OCI-LY7 (cell line): ENCODE measurements at regions not wholly inside any gene's neighbourhood (a gene's known extent, or its start where the extent isn't known, plus 50 kb on each side); places are given as distances from the start of the nearest gene placed in this dataset.

Experiments used
- BruUV-seq: library from RNA; stranded (reverse); fragments of 400-500 nt; replicated peaks from 2 replicates; lab custom pipeline; 2021; lab: Mats Ljungman, UMichigan
- CTCF ChIA-PET: fragments of 300-600 bp; sonication (Branson Sonifier 250); formaldehyde crosslinking; loops from one replicate; lab custom pipeline; 2022; ENCODE audit warnings: antibody characterized with exemption; ENCODE audit not compliant: unreplicated experiment; lab: Charles Lee
- POLR2A ChIA-PET: fragments of 300-600 bp; sonication (Branson Sonifier 250); formaldehyde crosslinking; loops from one replicate; lab custom pipeline; 2022; ENCODE audit warnings: antibody characterized with exemption; lab: Charles Lee
- DNase-seq: peaks from one replicate; pipeline ENCODE4 v3.0.0-alpha.2; 2015; ENCODE audit warnings: low spot score
- H2AFZ ChIP-seq: fragments of 200-600 bp; sonication (generic), shearing (Covaris generic); 2 replicates; pipeline ENCODE4 v1.6.1; 2014; ENCODE audit warnings: mild to moderate bottlenecking, antibody characterized with exemption, low read length, moderate library complexity
- H3K27ac ChIP-seq: fragments of 200-600 bp; sonication (generic); 2 replicates; pipeline ENCODE4 v1.5.1; 2014; ENCODE audit warnings: mixed run types, low read depth, mild to moderate bottlenecking, moderate library complexity, low read length, inconsistent platforms; ENCODE audit not compliant: poor library complexity, severe bottlenecking
- H3K36me3 ChIP-seq: fragments of 200-600 bp; sonication (generic); 2 replicates; pipeline ENCODE4 v1.6.1; 2014; ENCODE audit warnings: mild to moderate bottlenecking, antibody characterized with exemption, low read length, moderate library complexity, mixed read lengths; ENCODE audit not compliant: insufficient read depth
- H3K4me1 ChIP-seq: fragments of 200-600 bp; sonication (generic); 2 replicates; pipeline ENCODE4 v1.5.1; 2014; ENCODE audit warnings: mild to moderate bottlenecking, low read length; ENCODE audit not compliant: insufficient read depth, poor library complexity, severe bottlenecking
- H3K4me2 ChIP-seq: fragments of 200-600 bp; sonication (generic); 2 replicates; pipeline ENCODE4 v1.6.1; 2014; ENCODE audit warnings: mild to moderate bottlenecking, low read length
- H3K4me3 ChIP-seq: fragments of 200-600 bp; sonication (generic); 2 replicates; pipeline ENCODE4 v1.5.1; 2014; ENCODE audit warnings: mild to moderate bottlenecking, low read depth, low read length; ENCODE audit not compliant: poor library complexity, severe bottlenecking
- H3K79me2 ChIP-seq: fragments of 200-600 bp; sonication (generic); 2 replicates; pipeline ENCODE4 v1.6.1; 2016; ENCODE audit warnings: low read depth, mild to moderate bottlenecking, low read length, moderate library complexity, mixed read lengths; ENCODE audit not compliant: insufficient read depth
- H3K9me2 ChIP-seq: fragments of 200-600 bp; sonication (generic); 2 replicates; pipeline ENCODE4 v1.6.1; 2016; ENCODE audit warnings: mild to moderate bottlenecking, low read length, mixed read lengths; ENCODE audit not compliant: insufficient read depth
- H3K9me3 ChIP-seq: fragments of 200-600 bp; sonication (generic); 2 replicates; pipeline ENCODE4 v1.6.1; 2014; ENCODE audit warnings: mild to moderate bottlenecking, mixed run types, low read length, mixed read lengths
- H4K20me1 ChIP-seq: fragments of 200-600 bp; sonication (generic); 2 replicates; pipeline ENCODE4 v1.6.1; 2014; ENCODE audit warnings: mild to moderate bottlenecking, antibody characterized with exemption, low read length, moderate library complexity, mixed read lengths; ENCODE audit not compliant: insufficient read depth
- EZH2phosphoT487 ChIP-seq: fragments of 200-600 bp; sonication (generic); IDR thresholded peaks from 2 replicates; pipeline ENCODE4 v1.6.1; 2018; ENCODE audit warnings: low read depth, borderline replicate concordance, mild to moderate bottlenecking, mixed run types, antibody characterized with exemption, low read length, moderate library complexity, mixed read lengths
- intact Hi-C: fragments of 100-400 bp; cut with micrococcal nuclease; formaldehyde crosslinking; loops from one replicate; pipeline ENCODE4 v1.10.0; 2022; ENCODE audit not compliant: unreplicated experiment
- TF ChIP-seq, protein P1 (sequence below): fragments of 200-600 bp; sonication (generic); conservative IDR thresholded peaks from 2 replicates; pipeline ENCODE4 v1.5.1; 2014; ENCODE audit warnings: mild to moderate bottlenecking, antibody characterized with exemption, low read length, moderate library complexity, mixed read lengths

DNA sequence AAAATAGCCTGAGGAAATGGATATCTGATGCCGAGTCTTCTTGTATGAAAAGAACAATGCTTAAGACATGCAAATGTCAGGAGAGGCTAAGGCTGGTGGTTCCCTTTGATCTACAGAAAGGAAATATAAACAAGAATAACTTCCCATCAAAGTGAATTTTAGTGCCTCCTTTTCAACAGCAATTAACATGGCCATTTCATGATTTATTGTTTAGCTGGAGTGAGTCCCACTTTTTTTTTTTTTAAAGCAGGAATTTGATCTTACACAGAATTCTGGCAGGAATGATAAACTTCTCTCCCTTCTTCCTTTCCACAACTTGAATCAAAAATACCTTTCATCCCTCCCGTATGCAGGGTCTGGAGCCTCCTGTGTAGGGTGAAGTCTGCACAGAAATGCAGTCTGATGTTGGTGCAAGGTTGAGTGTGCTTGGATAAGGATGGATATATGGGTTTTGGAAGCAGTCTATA lies 287.0 kb downstream of the MEX3B start:
- intact Hi-C loops, result no loop called here
- H3K27ac ChIP-seq, result no peak overlapping the region
- H3K4me3 ChIP-seq, result no peak overlapping the region
- H3K36me3 ChIP-seq, result no peaks in the 10 kb centered on the region
- no peak overlapping the region for H3K4me2 ChIP-seq
- CTCF ChIA-PET, result no interaction called here
- no peaks in the 10 kb centered on the region for H3K9me2 ChIP-seq
- POLR2A ChIA-PET, result interaction anchor here (0.6 kb wide), 1 partner anchor 604 kb away, joined by 3 read pairs; no protein-coding TSS in a partner anchor
- H3K79me2 ChIP-seq, result no peaks in the 10 kb centered on the region
- BruUV-seq, result no TSS peak
- no peak overlapping the region for H2AFZ ChIP-seq
- TF ChIP-seq EZH2phosphoT487, result no peak
- TF ChIP-seq, protein P1, sequence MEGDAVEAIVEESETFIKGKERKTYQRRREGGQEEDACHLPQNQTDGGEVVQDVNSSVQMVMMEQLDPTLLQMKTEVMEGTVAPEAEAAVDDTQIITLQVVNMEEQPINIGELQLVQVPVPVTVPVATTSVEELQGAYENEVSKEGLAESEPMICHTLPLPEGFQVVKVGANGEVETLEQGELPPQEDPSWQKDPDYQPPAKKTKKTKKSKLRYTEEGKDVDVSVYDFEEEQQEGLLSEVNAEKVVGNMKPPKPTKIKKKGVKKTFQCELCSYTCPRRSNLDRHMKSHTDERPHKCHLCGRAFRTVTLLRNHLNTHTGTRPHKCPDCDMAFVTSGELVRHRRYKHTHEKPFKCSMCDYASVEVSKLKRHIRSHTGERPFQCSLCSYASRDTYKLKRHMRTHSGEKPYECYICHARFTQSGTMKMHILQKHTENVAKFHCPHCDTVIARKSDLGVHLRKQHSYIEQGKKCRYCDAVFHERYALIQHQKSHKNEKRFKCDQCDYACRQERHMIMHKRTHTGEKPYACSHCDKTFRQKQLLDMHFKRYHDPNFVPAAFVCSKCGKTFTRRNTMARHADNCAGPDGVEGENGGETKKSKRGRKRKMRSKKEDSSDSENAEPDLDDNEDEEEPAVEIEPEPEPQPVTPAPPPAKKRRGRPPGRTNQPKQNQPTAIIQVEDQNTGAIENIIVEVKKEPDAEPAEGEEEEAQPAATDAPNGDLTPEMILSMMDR, result no peak
- H3K4me1 ChIP-seq, result no peaks in the 10 kb centered on the region
- no peak for DNase-seq
- no peaks in the 10 kb centered on the region for H3K9me3 ChIP-seq
- H4K20me1 ChIP-seq, result no peaks in the 10 kb centered on the region

GRCh38 chr15:81755626-81756025 lies 290.2 kb downstream of the MEX3B start:
- H3K79me2 ChIP-seq, result no peaks in the 10 kb centered on the region
- H4K20me1 ChIP-seq, result no peaks in the 10 kb centered on the region
- TF ChIP-seq, protein P1, result no peak
- no peak for TF ChIP-seq EZH2phosphoT487
- H3K4me2 ChIP-seq, result no peak overlapping the region
- intact Hi-C loops, result no loop called here
- no peak overlapping the region for H3K4me3 ChIP-seq
- H3K27ac ChIP-seq, result no peak overlapping the region
- no peaks in the 10 kb centered on the region for H3K9me2 ChIP-seq
- no peaks in the 10 kb centered on the region for H3K9me3 ChIP-seq
- no peaks in the 10 kb centered on the region for H3K4me1 ChIP-seq
- no peak overlapping the region for H2AFZ ChIP-seq
- DNase-seq, result no peak
- ChIA-PET CTCF (no interaction called here), POLR2A (no interaction called here)
- no peaks in the 10 kb centered on the region for H3K36me3 ChIP-seq
- BruUV-seq, result no TSS peak

DNA sequence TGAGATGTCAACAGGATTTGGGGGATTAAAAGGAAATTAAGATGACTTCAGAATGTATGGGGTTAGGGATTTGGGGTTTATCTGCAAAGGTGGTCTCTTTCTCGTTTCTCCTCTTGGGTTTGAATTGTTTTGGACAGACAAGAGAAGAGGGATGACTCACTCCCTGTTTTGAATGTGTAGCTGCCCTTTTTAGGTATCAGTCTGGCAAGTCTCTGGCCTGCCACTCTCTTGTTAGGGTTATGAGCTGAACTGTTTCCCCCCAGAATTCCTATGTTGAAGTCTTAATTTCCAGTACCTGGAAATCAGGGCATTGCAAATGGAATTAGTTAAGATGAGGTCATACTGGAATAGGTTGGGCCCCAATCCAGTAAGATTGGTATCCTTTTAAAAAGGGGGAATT lies 291.7 kb downstream of the MEX3B start:
- no peaks in the 10 kb centered on the region for H3K36me3 ChIP-seq
- no peak overlapping the region for H3K4me3 ChIP-seq
- ChIA-PET POLR2A (no interaction called here), CTCF (no interaction called here)
- DNase-seq, result no peak
- H3K79me2 ChIP-seq, result no peaks in the 10 kb centered on the region
- intact Hi-C loops, result no loop called here
- no peaks in the 10 kb centered on the region for H3K9me2 ChIP-seq
- TF ChIP-seq, protein P1, result no peak
- TF ChIP-seq EZH2phosphoT487, result no peak
- no peak overlapping the region for H3K27ac ChIP-seq
- H3K4me1 ChIP-seq, result no peaks in the 10 kb centered on the region
- BruUV-seq, result no TSS peak
- no peak overlapping the region for H2AFZ ChIP-seq
- no peaks in the 10 kb centered on the region for H4K20me1 ChIP-seq
- H3K4me2 ChIP-seq, result no peak overlapping the region
- no peaks in the 10 kb centered on the region for H3K9me3 ChIP-seq
